NCI-H128 (cell line): ENCODE measurements at regions not wholly inside any gene's neighbourhood (a gene's known extent, or its start where the extent isn't known, plus 50 kb on each side); places are given as distances from the start of the nearest gene placed in this dataset.

Source experiments
- DNase-seq: peaks from one replicate; lab custom pipeline; 2025; ENCODE audit not compliant: unreplicated experiment; lab: John Stamatoyannopoulos, UW

GRCh38 chr6:142558786-142559185 lies 257.0 kb downstream of the ADGRG6 start:
- no peak for DNase-seq

GRCh38 chr6:142561511-142562265 lies 259.9 kb downstream of the ADGRG6 start:
- DNase-seq = no peak

- no peak for DNase-seq
These were observed 261.1 kb downstream of the ADGRG6 start for GRCh38 chr6:142562865-142563264.

- DNase-seq = no peak
These were observed 265.0 kb downstream of the ADGRG6 start for GRCh38 chr6:142566628-142567396.

GRCh38 chr6:142567461-142567860 lies 265.7 kb downstream of the ADGRG6 start:
- DNase-seq = no peak

GRCh38 chr6:142568857-142569597 lies 267.2 kb downstream of the ADGRG6 start:
- DNase-seq = no peak

- no peak for DNase-seq
These were observed 267.9 kb downstream of the ADGRG6 start for GRCh38 chr6:142569676-142570075.

- DNase-seq = no peak
These were observed 268.4 kb downstream of the ADGRG6 start for GRCh38 chr6:142570221-142570671.

GRCh38 chr6:142592876-142593275 lies 291.1 kb downstream of the ADGRG6 start:
- DNase-seq = no peak

GRCh38 chr6:142597836-142598235 lies 296.0 kb downstream of the ADGRG6 start:
- DNase-seq = no peak

- no peak for DNase-seq
These were observed 299.6 kb downstream of the ADGRG6 start for GRCh38 chr6:142601427-142601826.

- no peak for DNase-seq
These were observed 301.2 kb downstream of the ADGRG6 start for GRCh38 chr6:142602972-142603371.

GRCh38 chr6:142605922-142606485 lies 304.2 kb downstream of the ADGRG6 start:
- DNase-seq = no peak

- DNase-seq = no peak
These were observed 311.1 kb downstream of the ADGRG6 start for GRCh38 chr6:142612956-142613355.

- DNase-seq = no peak
These were observed 312.2 kb downstream of the ADGRG6 start for GRCh38 chr6:142613981-142614380.

GRCh38 chr6:142617158-142617557 lies 315.4 kb downstream of the ADGRG6 start:
- DNase-seq = no peak

GRCh38 chr6:142621822-142622221 lies 320.0 kb downstream of the ADGRG6 start:
- DNase-seq = no peak

- DNase-seq = no peak
These were observed 319.8 kb downstream of the HIVEP2 start for GRCh38 chr6:142624978-142625715.

- DNase-seq = no peak
These were observed 317.5 kb downstream of the HIVEP2 start for GRCh38 chr6:142627474-142627873.

GRCh38 chr6:142631517-142632385 lies 313.2 kb downstream of the HIVEP2 start:
- no peak for DNase-seq
